HG03196 (cell line): ENCODE measurements at regions not wholly inside any gene's neighbourhood (a gene's known extent, or its start where the extent isn't known, plus 50 kb on each side); places are given as distances from the start of the nearest gene placed in this dataset.

Source experiments
- ATAC-seq: cut with Tn5 transposase; IDR thresholded peaks from one replicate; pipeline ENCODE4 v1.9.1; 2021; ENCODE audit not compliant: unreplicated experiment

GRCh38 chr1:177793900-177794299 is 176.0 kb downstream of the SEC16B start:
- ATAC-seq, result no peak

DNA sequence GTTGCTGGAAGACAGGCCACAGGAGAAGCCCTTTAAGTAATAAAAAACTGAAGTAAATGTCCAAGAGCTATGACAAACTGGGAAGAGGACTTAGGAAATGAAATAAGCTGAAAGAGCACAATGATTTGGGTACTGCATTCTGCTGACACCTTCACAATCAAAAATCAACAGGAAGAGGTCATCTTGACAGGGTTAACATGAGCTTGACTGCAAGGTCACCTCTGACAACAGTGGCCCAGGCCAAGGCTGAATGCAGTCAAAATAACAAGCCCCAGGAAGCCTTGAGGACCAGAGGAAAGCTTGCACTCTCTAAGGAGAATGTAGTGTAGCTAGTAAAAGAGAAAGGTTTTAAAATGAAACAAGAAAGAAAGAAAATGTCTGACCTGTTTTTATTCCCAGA is 179.3 kb downstream of the SEC16B start:
- ATAC-seq, result no peak

DNA sequence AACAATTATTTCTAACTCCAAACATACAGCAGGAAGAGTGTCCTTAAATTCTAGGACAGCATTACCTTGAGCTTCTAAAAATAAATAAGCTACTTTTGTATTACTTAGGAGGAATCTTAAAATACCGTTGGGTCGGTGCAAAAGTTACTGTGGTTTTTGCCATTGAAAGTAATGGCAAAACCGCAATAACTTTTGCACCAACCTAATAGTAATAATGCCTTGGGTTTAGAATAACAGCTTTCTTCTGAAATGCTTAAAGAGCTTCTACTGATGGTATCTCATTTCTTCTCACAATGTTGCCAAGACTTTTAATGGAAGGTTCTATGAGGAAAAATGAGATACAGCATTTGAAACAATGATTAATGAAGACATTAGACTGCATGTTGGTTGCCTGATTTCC is 179.9 kb downstream of the SEC16B start:
- no peak for ATAC-seq

DNA sequence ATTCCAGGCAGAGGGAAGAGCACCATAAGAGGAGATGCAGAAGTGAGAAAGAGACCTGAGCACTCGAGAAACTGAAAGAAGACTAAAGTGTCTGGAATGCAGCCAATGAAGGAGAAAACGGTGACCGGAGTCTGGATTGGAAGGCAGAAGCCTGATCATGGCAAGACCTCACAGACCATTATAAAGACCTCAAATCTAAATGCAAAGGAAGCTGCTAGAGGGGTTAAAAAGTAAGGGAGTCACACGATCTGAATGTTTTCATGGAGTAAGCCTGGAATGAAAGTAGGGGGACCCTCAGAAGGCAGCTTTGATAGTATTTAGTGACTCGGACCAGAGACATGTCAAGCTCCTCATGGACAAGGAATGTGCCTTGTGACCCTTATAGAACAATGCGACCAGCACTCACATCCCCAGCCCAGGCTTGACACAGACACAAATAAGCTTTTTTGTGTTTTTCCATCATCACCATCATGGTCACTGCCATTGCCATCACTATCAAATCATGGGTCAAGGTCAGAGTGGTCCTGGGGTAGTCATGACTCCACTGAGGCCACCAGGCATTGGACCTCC is 183.6 kb downstream of the SEC16B start:
- no peak for ATAC-seq

- no peak for ATAC-seq
Measured at GRCh38 chr1:177784936-177785335, 184.9 kb downstream of the SEC16B start.

- ATAC-seq, result no peak
Measured at GRCh38 chr1:177784409-177784808, 185.4 kb downstream of the SEC16B start.

DNA sequence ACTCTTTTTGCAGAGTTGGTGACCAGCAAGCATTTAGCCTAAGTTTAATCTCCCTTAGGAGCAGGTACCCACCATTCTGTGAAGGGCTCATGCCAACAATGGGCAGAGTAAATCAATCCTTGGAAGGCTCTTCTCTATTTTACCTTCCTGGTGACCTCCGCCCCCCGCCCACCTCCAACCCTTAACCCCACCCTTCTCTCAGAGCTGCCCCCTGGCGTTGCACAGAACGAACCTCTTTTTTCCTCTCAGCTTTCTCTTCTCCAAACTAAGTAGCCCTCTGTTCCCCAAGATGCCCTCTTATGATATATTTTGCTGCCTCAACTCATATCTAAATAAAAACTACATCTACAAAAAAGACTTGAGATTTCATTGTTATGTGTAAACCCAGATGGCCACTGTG is 186.8 kb downstream of the SEC16B start:
- no peak for ATAC-seq

- ATAC-seq, result no peak
Measured at GRCh38 chr1:177780096-177780700, 189.7 kb downstream of the SEC16B start.

GRCh38 chr1:177779166-177779965 is 190.5 kb downstream of the SEC16B start:
- no peak for ATAC-seq

DNA sequence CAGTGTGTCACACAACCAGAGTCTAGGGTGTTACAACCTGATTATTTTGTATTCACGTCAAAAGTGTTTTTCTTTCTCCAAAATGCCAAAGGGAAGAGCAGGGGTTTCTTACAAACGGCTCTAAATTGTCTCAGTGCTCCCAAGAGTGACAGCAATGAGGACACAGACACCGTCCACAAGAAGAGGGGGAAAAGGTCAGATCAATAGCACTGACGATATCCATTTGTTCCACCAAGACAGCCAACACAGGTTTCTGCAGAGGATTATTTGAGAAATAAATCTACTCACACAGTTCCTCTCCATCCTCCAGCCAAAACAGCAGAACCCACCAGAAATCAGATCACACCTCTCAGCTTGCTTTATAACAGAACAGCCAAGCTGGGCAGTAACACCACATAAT is 193.9 kb downstream of the SEC16B start:
- no peak for ATAC-seq

DNA sequence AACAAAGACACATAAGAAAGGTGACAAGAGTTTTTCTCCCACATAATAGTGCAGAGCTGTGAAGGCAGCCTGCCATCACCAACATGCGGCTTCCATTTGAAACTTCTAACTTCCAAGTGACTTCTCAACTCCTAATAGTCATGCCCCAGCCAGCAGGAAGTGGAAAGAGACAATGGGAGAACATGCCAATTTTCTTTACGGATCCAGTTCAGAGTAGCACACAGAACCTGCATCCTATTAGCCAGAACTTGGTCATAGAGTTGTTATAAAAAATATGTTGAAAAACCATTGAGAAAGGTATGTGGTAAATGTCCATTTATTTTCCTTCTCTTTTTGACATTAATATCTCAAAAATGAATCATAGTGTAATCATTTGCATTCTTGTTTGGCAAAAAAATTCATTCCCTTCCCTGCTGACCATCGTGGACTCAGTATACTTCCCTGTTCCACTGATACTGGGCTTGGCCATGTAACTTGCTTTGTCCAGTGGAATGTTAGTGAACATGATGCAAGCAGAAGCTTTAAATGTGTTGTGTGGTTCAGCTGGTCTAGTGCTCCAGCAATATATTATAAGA is 197.4 kb downstream of the SEC16B start:
- no peak for ATAC-seq

DNA sequence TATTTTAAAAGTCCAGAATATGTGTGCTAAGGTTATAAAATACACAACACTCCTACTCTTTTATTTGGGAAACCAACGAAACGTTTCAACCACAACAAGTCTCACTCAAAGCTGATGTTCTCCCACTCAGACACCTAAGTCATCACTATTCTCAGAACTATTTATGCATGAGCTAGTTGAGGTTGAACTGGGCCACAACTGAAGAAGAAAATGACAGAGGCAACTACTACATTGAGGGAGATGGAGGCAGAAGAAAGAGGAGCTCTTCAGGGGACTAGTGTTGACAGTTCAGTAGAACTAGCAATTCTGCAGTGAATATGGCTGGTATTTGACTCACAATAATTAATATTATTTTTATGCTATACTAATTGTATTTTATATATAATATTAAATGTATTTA is 198.2 kb downstream of the SEC16B start:
- ATAC-seq, result no peak

DNA sequence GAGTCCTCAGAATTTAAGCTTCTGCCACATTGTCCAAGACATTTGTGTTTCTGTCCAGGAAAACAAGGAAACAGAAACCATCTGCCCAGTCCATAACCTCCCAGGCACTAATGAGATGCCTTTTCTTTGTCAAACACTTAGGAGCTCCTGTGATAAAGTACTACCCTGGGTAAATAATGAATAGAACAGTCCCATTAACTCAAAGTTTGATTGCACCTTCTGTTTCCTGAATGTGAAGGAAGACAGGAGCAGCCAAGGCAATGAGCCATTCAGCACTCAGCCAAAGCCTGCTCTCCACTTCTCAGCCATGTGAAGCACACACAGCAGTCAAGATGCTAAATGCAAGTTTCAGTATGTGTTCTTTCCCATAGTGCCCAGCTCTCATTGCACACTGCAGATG is 199.8 kb downstream of the SEC16B start:
- ATAC-seq, result no peak

DNA sequence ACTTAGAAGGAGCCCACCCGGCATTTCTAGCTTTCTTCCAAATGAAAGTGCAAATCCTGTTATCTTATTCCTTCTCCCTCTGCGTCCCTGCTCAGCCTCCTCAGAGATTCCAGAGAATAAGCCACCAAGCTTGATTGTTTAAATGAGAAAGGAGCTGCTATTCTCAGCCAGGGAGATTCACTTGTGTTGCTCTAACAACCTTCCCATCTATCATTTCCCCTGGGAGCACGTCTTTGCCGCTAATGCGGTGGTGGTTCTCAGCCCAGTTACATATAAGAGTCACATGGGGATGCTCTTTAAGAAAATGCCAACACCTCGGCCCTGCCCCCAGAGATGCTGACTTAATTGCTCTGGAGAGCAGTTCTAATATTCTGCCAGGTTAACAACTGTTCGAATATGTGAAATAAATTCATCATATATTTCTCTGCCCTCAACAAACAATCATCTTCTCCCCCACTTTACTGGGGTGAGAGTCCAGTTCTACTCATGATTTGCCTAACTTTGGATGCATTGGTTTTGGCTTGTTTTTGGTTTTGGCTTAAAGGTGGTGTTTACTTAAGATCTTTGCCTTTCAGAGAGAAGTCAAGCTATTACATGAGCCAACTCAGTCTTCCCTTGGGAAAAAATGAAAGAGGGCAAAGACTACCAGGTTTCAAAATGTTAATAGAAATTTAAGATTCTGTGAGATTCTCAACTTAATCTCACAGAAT is 213.9 kb downstream of the SEC16B start:
- no peak for ATAC-seq

GRCh38 chr1:177754603-177755002 is 215.3 kb downstream of the SEC16B start:
- no peak for ATAC-seq

GRCh38 chr1:177753655-177754054 is 216.2 kb downstream of the SEC16B start:
- no peak for ATAC-seq

DNA sequence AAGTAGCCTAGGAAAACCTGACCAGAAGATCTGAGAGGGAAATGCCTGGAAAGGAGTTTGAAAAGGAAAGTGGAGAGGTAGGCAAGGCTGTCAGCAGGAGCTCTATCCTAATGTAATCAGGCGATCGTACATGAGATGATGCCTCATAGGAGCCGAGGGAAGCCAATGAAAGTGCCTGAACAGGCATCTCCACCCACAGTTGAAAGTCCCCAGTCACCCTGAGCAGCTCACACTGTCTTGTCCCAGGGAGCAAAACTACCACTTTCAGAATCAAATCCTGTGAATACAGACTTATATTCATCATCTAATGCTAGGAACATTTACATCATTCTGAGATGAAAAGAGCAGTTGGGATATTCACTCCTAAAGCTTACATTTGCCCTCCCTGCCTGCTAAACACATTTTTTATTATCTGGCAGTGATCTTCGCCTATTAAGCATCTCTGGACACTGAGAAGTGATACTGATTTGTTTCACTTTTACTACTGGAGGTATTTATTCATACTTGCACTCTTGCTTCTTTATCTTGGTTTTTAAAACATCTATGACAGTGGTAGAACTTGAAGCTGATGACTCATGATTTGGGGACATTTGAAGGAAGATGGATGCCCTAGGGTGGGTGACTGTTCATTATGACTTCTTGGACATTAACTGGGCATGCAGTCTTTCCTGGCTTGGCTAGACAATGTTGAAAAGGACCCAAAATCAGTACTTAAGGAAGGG is 221.6 kb downstream of the SEC16B start:
- ATAC-seq, result no peak

DNA sequence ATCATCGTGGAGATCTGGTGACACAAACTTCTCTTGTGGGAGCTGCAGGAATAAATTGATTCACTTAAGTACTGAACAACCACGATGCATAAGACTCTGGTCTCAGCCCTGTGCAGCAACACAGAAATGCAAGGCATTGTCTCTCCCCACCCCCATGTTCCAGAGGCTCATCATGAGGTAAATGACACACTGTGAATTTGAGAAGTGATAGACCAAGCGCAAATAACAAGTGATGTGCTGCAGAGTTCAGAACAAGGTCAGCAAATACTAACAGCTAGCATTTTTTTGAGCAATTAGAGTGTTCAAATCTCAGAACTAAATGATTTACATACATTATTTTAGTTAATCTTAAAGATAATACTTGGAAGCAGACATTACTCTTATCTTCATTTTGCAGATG is 223.7 kb downstream of the SEC16B start:
- no peak for ATAC-seq

GRCh38 chr1:177744906-177745305 is 225.0 kb downstream of the SEC16B start:
- ATAC-seq, result no peak

- ATAC-seq, result no peak
Measured at GRCh38 chr1:177741476-177741875, 228.4 kb downstream of the SEC16B start.

GRCh38 chr1:177739780-177740179 is 230.1 kb downstream of the SEC16B start:
- no peak for ATAC-seq
